Astrocyte of the cerebellum (primary cell): ENCODE measurements at regions not wholly inside any gene's neighbourhood (a gene's known extent, or its start where the extent isn't known, plus 50 kb on each side); places are given as distances from the start of the nearest gene placed in this dataset.

ENCODE experiments used
- DNase-seq: peaks from one replicate; pipeline ENCODE4 v3.0.0-alpha.2; 2011; ENCODE audit warnings: low read depth
- H3K4me3 ChIP-seq: 2 replicates; pipeline ENCODE4 v1.5.1; 2011; ENCODE audit warnings: mild to moderate bottlenecking, low read depth, low read length, moderate library complexity
- in situ Hi-C: cut with HindIII; loops from 2 replicates; pipeline ENCODE4 v1.10.0; 2017; ENCODE audit warnings: low sequenced_read_pairs
- TF ChIP-seq, protein P1 (sequence below): IDR thresholded peaks from 2 replicates; pipeline ENCODE4 v1.5.1; 2012; ENCODE audit warnings: low read length, low read depth, moderate library complexity, mild to moderate bottlenecking; ENCODE audit errors: missing control alignments

DNA sequence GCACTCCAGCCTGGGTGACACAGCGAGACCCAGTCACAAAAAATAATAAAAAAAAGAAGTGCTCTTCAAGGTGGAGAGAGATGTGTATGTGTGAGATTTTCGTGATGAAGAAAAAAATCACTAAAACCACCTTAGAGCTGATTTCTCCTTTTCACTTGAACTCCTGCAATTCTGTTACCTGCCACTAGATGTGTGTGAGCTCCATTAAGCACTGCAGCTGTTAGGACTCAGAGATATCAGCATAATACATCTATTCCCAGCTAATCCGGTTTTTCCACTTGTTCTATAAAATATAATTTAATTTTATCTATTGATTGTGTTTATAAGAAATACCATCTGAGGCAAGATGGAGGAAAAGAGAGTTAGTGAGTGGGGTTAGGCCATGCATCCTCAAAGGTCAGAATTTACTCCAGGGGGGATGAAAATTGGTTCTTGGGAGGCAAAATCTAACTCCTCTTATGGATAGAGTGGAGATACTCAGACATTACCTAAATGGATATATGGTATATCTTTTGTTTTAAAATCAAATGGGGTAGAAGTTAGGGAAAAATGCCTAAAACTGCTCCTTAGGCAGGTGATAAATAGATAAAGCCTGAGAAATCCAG, 152.7 kb downstream of the IL20RB start:
- no peak overlapping the region for H3K4me3 ChIP-seq
- in situ Hi-C loops, result no loop called here
- TF ChIP-seq, protein P1, sequence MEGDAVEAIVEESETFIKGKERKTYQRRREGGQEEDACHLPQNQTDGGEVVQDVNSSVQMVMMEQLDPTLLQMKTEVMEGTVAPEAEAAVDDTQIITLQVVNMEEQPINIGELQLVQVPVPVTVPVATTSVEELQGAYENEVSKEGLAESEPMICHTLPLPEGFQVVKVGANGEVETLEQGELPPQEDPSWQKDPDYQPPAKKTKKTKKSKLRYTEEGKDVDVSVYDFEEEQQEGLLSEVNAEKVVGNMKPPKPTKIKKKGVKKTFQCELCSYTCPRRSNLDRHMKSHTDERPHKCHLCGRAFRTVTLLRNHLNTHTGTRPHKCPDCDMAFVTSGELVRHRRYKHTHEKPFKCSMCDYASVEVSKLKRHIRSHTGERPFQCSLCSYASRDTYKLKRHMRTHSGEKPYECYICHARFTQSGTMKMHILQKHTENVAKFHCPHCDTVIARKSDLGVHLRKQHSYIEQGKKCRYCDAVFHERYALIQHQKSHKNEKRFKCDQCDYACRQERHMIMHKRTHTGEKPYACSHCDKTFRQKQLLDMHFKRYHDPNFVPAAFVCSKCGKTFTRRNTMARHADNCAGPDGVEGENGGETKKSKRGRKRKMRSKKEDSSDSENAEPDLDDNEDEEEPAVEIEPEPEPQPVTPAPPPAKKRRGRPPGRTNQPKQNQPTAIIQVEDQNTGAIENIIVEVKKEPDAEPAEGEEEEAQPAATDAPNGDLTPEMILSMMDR, result peak; percentile 93
- peak; percentile 9 for DNase-seq

DNA sequence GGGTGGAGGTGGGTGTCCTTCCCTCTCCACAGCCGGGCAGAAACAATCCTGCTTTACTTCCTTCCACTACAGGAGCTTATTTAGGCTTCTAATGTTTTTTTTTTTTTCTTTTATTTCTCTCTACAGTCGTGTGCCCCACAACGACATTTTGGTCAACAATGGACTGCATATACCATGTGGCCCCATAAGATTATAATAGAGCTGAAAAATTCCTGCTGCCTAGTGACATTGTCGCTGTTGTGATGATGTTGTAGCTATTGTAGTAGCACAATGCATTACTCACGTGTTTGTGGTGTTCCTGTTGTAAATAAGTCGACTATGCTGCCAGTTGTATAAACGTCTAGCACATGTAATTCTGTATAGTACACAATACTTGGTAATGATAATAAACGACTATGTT, 153.7 kb downstream of the IL20RB start:
- no peak for DNase-seq
- H3K4me3 ChIP-seq, result no peak overlapping the region
- in situ Hi-C loops, result no loop called here
- TF ChIP-seq, protein P1, result no peak

DNA sequence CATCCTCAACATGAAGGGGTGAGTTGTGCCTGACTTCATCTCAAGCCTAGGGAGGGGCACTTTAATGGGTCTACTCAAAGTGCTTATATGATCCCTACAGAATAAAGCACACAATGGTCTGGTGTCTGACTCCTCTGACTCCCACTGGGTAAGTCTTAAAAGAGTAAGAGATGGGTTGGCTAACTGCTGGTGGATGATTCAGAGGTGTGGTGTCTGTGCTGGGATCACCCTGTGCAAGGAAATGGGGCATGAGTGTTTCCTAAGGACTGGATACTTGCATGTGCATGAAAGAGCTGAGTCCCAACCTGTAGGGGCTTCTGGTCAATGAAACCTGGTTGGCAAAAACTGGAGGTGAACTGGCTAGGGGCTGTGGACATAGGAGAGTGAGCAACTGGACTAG, 158.8 kb downstream of the IL20RB start:
- in situ Hi-C loops, result no loop called here
- TF ChIP-seq, protein P1, result no peak
- no peak overlapping the region for H3K4me3 ChIP-seq
- DNase-seq, result no peak

DNA sequence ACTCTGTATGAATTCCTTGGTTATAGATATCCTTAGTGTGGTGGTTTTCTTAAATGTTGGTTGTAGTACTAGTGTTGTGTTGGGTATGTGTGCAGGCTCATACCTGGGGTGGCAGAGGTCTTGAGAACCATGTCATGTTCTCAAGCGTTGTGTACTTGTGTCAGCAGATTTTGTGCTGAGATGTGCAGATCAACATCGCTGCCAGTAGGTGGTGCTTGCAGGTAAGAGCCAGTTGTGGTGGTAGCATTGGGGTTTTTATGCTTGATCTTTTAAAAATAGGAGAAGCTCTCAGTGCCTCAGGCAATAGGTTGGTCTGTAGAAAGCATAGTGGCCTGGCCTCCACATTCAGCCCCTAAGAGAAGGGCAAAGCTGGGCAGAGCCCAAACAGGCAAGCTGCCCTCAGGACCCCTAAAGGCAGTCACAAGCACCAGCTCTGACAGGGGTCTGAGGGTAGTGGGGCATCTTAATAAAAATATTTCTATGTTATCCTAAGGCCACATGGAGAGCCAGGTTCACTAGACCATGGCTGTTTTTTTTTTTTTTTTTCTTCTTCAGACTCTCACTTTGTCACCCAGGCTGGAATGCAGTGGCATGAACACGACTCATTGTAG, 164.0 kb downstream of the IL20RB start:
- peak; percentile 5 for DNase-seq
- in situ Hi-C loops, result no loop called here
- TF ChIP-seq, protein P1, result peak; percentile 68
- H3K4me3 ChIP-seq, result no peak overlapping the region

DNA sequence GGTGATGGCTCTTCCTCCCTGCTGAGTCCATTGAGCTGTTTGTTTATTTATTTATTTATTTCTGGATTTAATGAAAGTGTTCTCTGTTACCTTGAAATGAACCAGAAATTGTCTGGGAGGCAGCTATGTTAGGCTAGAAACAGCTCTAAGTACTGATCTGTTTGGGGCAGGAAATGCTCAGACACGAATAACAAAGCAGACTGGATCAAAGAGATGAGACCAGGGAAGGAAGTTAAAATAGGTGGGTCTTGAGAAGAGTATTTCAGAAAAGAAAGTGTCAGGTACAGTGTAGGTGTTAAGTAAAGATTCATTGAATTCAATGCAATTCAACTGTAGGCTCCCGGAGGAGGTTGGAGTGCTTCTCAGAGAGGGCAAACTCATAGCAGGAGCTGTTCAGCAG, 173.3 kb downstream of the IL20RB start:
- TF ChIP-seq, protein P1, result no peak
- no peak overlapping the region for H3K4me3 ChIP-seq
- in situ Hi-C loops, result no loop called here
- no peak for DNase-seq

DNA sequence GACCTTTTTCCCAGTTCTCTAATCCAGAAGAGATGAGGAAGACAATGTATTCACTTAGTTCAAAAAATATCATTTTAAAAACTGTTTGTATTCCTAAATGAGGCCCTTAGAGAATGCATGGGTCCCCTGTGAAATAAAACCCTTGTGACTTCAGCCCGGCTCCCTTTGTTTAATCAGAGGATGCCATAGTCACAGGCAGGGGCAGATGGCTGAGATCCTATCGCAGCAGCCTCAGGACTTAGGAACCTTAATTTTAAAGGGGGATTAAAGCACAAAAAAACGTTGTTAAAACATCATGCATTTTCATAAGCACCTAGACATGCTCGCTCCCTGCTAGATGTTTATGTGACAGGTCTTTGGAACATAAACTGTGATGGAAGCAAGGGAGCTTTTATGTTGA, 176.6 kb downstream of the IL20RB start:
- H3K4me3 ChIP-seq, result no peak overlapping the region
- DNase-seq, result no peak
- in situ Hi-C loops, result no loop called here
- TF ChIP-seq, protein P1, result no peak

DNA sequence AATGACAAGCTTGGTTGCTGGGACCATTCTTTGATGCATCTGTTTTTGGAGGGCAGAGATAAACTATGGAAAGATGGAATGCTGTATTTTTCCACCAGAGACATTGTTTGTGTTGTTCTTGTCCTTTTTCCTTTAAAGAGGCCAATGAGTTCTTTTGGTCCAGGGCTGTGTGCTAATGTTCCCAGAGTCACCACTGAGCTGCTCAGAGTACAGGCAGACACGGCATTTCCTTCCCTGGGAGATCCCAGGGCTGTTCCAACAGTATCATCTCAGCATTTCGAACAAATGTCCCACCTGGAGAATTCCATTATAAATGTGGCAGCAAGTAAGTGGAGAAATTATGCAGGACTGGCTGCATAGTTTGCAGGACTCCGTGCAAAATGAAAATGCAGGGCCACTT, 190.6 kb downstream of the IL20RB start:
- in situ Hi-C loops, result no loop called here
- no peak overlapping the region for H3K4me3 ChIP-seq
- TF ChIP-seq, protein P1, result no peak
- no peak for DNase-seq
